ENCODE measurements at regions not wholly inside any gene's neighbourhood (a gene's known extent, or its start where the extent isn't known, plus 50 kb on each side); places are given as distances from the start of the nearest gene placed in this dataset.

DNA sequence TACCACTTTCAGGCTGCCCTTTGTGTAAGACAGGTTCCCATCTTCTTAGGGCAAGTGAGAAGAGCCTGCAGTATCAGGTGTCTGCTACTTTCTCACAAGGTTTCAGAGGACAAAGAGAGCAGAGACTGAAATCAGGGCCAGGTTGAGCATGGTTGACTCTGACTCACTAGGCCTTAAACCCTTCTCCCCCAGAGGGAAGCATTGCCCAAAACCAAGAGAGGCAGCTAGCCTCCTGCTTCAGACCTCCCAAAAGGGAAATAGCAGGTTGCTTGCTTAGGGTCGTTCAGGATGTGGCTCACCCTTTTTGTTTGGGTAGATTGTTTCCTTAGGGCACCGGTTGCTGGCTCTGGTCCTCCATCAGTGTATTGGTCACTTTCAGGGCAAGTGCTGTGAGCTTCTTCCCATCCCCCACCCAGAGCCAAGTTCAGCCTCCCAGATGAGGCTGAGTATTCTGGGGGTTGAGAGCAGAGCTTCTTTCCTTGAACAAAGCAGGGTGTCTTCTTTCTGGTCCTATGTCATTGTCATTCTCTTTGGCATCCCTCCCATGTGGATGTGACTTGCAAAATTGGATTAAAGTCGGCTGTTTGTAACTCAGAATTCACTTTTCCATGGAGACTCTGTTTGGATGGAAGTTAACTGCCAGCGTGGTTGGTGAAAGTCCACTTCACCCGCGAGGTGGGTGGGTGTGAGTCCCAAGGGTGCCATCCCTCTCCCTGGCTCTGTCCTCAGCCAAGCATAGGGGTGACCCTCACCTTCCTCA is 55.5 kb upstream of the GALNT2 start:
- DNase-seq, result no peak

DNA sequence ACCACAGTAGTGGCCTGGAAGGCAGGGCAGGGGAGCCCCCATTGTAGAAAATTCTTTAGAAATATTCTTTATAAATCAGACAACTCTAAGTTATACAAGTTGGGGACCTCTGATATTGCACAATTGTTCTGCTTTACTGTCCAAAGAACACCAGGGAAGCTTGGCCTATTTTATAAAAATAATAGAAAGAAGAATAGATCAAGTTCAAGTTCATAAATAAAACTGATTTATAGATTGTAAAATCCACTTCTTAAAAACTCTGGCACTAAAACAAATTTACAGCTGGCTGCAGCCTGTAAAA is 55.0 kb upstream of the GALNT2 start:
- no peak for DNase-seq

DNA sequence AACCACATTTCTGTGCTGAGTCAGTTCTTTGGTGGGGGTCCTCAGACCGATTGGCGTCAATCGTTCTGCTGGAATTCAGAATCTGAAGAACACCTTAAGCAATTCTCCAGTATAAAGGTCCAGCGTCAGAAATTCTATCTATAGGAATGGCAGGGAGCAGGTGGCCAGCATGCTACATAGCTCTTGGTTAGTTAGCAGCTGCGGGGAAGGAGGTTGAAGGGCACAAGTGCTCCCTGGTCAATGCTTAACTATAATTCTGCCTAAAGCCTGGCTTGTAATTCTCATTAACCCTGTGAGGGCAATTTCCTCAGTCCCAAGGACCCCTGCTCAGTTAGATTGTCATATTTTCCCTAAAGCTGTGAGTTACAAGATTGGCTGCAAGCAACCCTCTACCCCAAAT is 54.3 kb upstream of the GALNT2 start:
- DNase-seq, result no peak

DNA sequence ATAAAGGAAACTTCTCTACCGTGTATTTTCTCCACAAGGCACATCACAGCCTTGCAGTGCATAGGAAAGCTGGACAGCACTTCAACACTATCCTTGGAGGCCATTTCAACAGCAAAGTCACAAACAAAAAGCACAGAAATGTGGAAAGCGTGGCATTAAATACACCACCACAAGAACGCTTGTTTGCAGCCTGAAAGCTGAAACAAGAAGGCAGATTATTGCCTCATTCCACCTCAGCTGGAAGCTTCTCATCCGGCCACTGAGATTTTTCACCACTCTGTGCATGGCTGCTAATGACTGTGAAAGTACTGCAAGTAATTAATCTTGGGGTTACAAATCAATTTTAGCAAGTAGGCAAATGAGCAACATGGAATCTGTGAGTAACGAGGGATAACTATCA is 50.9 kb upstream of the GALNT2 start:
- DNase-seq, result no peak

Data from NCI-H524 treated with DMSO at 0.1 percent for 48 hours (cell line).